B cell (primary cell): ENCODE measurements at regions not wholly inside any gene's neighbourhood (a gene's known extent, or its start where the extent isn't known, plus 50 kb on each side); places are given as distances from the start of the nearest gene placed in this dataset.

Source experiments
- ATAC-seq: fragments of 200-7000 bp; cut with Tn5 transposase; one replicate; pipeline ENCODE4 v1.10.0; 2021; ENCODE audit warnings: low read depth, mild to moderate bottlenecking, moderate number of reproducible peaks, moderate library complexity
- CTCF ChIA-PET: fragments of 350-600 bp; sonication (Branson Sonifier 250); formaldehyde crosslinking; loops from one replicate; lab custom pipeline; 2021; ENCODE audit warnings: antibody characterized with exemption, inconsistent platforms; lab: Charles Lee
- POLR2A ChIA-PET: fragments of 350-600 bp; sonication (Branson Sonifier 250); formaldehyde crosslinking; loops from one replicate; lab custom pipeline; 2021; ENCODE audit warnings: antibody characterized with exemption; lab: Charles Lee
- DNase-seq: peaks from one replicate; pipeline ENCODE4 v3.0.0; 2013
- H2AFZ ChIP-seq: 2 replicates; pipeline ENCODE4 v1.6.1; 2012; ENCODE audit warnings: mild to moderate bottlenecking, low read depth, low read length; ENCODE audit not compliant: insufficient read depth, poor library complexity, severe bottlenecking
- H3K27ac ChIP-seq, 2 donors: 1 replicate in 1 of 2; 2 replicates in 1 of 2; pipeline ENCODE4 v1.5.1; 2012 to 2013; ENCODE audit warnings: low read length in 2 of 2, mild to moderate bottlenecking in 2 of 2, moderate library complexity in 1 of 2
- H3K27me3 ChIP-seq, 4 experiments: fragments of 200-600 bp in 1 of 4; sonication (generic) in 1 of 4; replicated peaks in 1 of 4; 1 replicate in 2 of 4; 2 replicates in 2 of 4; pipeline versions ENCODE4 v1.6.1 to v1.7.0; 2013 to 2016; ENCODE audit warnings: low read length in 3 of 4, mild to moderate bottlenecking in 2 of 4, mixed read lengths in 1 of 4, moderate library complexity in 1 of 4; ENCODE audit not compliant: insufficient read depth in 4 of 4, control insufficient read depth in 3 of 4; ENCODE audit errors: control extremely low read depth in 1 of 4
- H3K36me3 ChIP-seq, 2 experiments: replicated peaks in 1 of 2; 1 replicate in 1 of 2; 2 replicates in 1 of 2; pipeline versions ENCODE4 v1.6.1 to v1.7.1; 2013; ENCODE audit warnings: low read length in 1 of 2; ENCODE audit not compliant: insufficient read depth in 2 of 2, control insufficient read depth in 1 of 2; ENCODE audit errors: control extremely low read depth in 1 of 2, extremely low read depth in 1 of 2
- H3K4me1 ChIP-seq, 2 donors: fragments of 200-600 bp in 1 of 2; sonication (generic) in 1 of 2; 1 replicate in 1 of 2; 2 replicates in 1 of 2; pipeline versions ENCODE4 v1.5.1 to v1.6.1; 2013 to 2017; ENCODE audit warnings: low read length in 2 of 2; ENCODE audit not compliant: control insufficient read depth in 2 of 2, insufficient read depth in 2 of 2
- H3K4me2 ChIP-seq: replicated peaks from 2 replicates; pipeline ENCODE3; 2012; ENCODE audit warnings: mild to moderate bottlenecking, low read depth, low read length; ENCODE audit not compliant: poor library complexity, severe bottlenecking
- H3K4me3 ChIP-seq, 5 experiments: fragments of 200-600 bp in 1 of 5; sonication (generic) in 1 of 5; 1 replicate in 3 of 5; 2 replicates in 2 of 5; pipeline versions ENCODE4 v1.5.1 to v1.7.0; 2011 to 2016; ENCODE audit warnings: low read length in 4 of 5, mild to moderate bottlenecking in 4 of 5, low read depth in 2 of 5, control low read depth in 1 of 5, moderate library complexity in 1 of 5; ENCODE audit not compliant: insufficient read depth in 1 of 5; ENCODE audit errors: control extremely low read depth in 1 of 5, extremely low read depth in 1 of 5
- H3K79me2 ChIP-seq: fragments of 200-600 bp; sonication (generic); one replicate; pipeline ENCODE4 v1.6.0; 2016; ENCODE audit warnings: low read length; ENCODE audit not compliant: control insufficient read depth, insufficient read depth
- H3K9ac ChIP-seq: fragments of 200-600 bp; sonication (generic); 2 replicates; pipeline ENCODE4 v1.6.1; 2017; ENCODE audit warnings: mild to moderate bottlenecking, low read length, moderate library complexity
- H3K9me3 ChIP-seq, 3 donors: one replicate each; pipeline versions ENCODE4 v1.6.1 to v1.7.1; 2013; ENCODE audit warnings: low read length in 2 of 3; ENCODE audit not compliant: control insufficient read depth in 2 of 3, insufficient read depth in 1 of 3; ENCODE audit errors: control extremely low read depth in 1 of 3
- H4K20me1 ChIP-seq: 2 replicates; pipeline ENCODE4 v1.6.0; 2012; ENCODE audit warnings: mild to moderate bottlenecking, low read length; ENCODE audit not compliant: insufficient read depth, control insufficient read depth, poor library complexity, severe bottlenecking
- H3K27ac Mint-ChIP-seq: one replicate; pipeline ENCODE4 v1.8.0; 2021; ENCODE audit warnings: mixed read lengths
- H3K27me3 Mint-ChIP-seq: one replicate; pipeline ENCODE4 v1.8.0; 2021; ENCODE audit warnings: mixed read lengths
- H3K4me1 Mint-ChIP-seq: one replicate; pipeline ENCODE4 v1.8.0; 2021; ENCODE audit warnings: mixed read lengths
- H3K4me3 Mint-ChIP-seq: one replicate; pipeline ENCODE4 v1.8.0; 2021; ENCODE audit warnings: mixed read lengths
- H3K9me3 Mint-ChIP-seq: one replicate; pipeline ENCODE4 v1.8.0; 2022; ENCODE audit warnings: mixed read lengths; ENCODE audit not compliant: insufficient read depth
- CTCF ChIP-seq: fragments of 200-600 bp; IDR thresholded peaks from one replicate; pipeline ENCODE4 v1.8.0; 2022; ENCODE audit warnings: antibody characterized with exemption, mild to moderate bottlenecking
- EZH2 ChIP-seq: IDR thresholded peaks from 2 replicates; pipeline ENCODE4 v1.6.1; 2012; ENCODE audit warnings: borderline replicate concordance, low read depth, mild to moderate bottlenecking, moderate library complexity, low read length; ENCODE audit not compliant: insufficient read depth, poor library complexity, severe bottlenecking
- WGBS: methylation state at CpG from one replicate; pipeline ENCODE4 v1.1.5; 2013; ENCODE audit warnings: missing lambda C conversion rate; ENCODE audit not compliant: insufficient coverage; 5-methylcytosine and 5-hydroxymethylcytosine counted together
- intact Hi-C: fragments of 100-400 bp; cut with micrococcal nuclease; formaldehyde crosslinking; loops from one replicate; pipeline ENCODE4 v1.10.0; 2022

- DNase-seq = no peak
- Histone ChIP-seq H3K79me2 (no peaks in the 10 kb centered on the region), H3K4me3 (no peak overlapping the region), H3K27me3 (no peaks in the 10 kb centered on the region), H3K9me3 (no peaks in the 10 kb centered on the region), H3K27ac (no peak overlapping the region), H3K9ac (no peak overlapping the region), H3K36me3 (no peaks in the 10 kb centered on the region), H2AFZ (no peak overlapping the region), H3K4me2 (no peak overlapping the region), H4K20me1 (no peaks in the 10 kb centered on the region), H3K4me1 (no peaks in the 10 kb centered on the region)
- 20% methylated on average over 2 of the region's 3 CpGs for WGBS
- TF ChIP-seq EZH2 = no peak
- no peak for TF ChIP-seq CTCF
- Mint-ChIP-seq H3K9me3 (no peaks in the 10 kb centered on the region), H3K27ac (no peak overlapping the region), H3K4me3 (no peak overlapping the region), H3K27me3 (no peaks in the 10 kb centered on the region), H3K4me1 (no peaks in the 10 kb centered on the region)
- CTCF ChIA-PET = no interaction called here
- intact Hi-C loops = no loop called here
- POLR2A ChIA-PET = no interaction called here
- no peak for ATAC-seq
Measured at GRCh38 chr7:15972862-15973275, 286.4 kb upstream of the MEOX2 start.

DNA sequence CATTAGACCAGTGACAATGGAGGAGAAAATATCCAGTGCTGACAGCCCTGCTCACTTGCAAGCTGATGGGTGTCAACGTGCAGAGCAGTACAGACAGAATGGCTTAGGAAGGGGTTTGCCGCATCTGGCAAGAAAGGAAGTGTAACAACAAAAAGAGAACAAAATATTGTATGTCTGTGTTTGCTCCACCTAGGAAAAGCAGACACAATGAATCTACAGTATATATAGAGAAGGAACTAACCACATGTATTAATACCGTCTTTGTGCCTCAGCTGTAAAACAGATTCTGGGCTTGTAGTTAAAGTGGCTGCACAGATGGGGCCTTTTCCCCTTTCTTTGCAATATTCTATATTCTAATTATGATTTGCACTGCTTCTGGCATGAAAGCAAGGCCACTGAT lies 281.1 kb upstream of the MEOX2 start:
- CTCF ChIA-PET = no interaction called here
- Mint-ChIP-seq H3K9me3 (no peaks in the 10 kb centered on the region), H3K27ac (no peak overlapping the region), H3K4me3 (no peak overlapping the region), H3K27me3 (no peaks in the 10 kb centered on the region), H3K4me1 (no peaks in the 10 kb centered on the region)
- no peaks in the 10 kb centered on the region for H3K36me3 ChIP-seq
- no peak overlapping the region for H3K27ac ChIP-seq
- no peak for DNase-seq
- no peaks in the 10 kb centered on the region for H3K9me3 ChIP-seq
- H3K4me1 ChIP-seq = no peaks in the 10 kb centered on the region
- H2AFZ ChIP-seq = no peak overlapping the region
- intact Hi-C loops = no loop called here
- POLR2A ChIA-PET = no interaction called here
- no peak overlapping the region for H3K9ac ChIP-seq
- no peaks in the 10 kb centered on the region for H4K20me1 ChIP-seq
- H3K4me3 ChIP-seq = no peak overlapping the region
- TF ChIP-seq CTCF (no peak), EZH2 (no peak)
- H3K79me2 ChIP-seq = no peaks in the 10 kb centered on the region
- no peak for ATAC-seq
- WGBS = no CpG with 5 or more reads among the region's 3 CpGs
- H3K27me3 ChIP-seq = no peaks in the 10 kb centered on the region
- no peak overlapping the region for H3K4me2 ChIP-seq
